DMS79 treated with DMSO at 0.1 percent for 48 hours (cell line): ENCODE measurements at regions not wholly inside any gene's neighbourhood (a gene's known extent, or its start where the extent isn't known, plus 50 kb on each side); places are given as distances from the start of the nearest gene placed in this dataset.
"Not testable (repeated sequence)": the region's sequence is repeated elsewhere in the genome, so short reads cannot be mapped to it uniquely, and the experiment has no call there.

Source experiments
- DNase-seq: peaks from one replicate; lab custom pipeline; 2025; lab: John Stamatoyannopoulos, UW

DNA sequence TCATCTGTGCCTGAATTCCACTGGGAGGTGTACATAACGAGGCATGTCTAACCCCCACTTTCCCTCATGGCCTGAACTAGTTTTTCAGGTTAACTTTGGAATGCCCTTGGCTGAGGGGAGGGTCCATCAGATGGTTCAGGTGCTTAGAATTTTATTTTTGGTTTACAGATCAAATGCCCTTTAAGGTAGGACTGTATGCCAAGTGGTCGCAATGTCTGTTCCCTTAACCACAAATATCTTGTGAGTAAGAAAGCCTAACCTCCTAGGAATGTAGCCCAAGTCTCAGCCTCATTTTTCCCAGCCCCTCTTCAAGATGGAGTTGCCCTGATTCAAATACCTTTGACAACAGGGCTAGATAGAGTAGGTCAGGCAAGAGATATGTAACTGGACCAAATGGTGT is 78.4 kb downstream of the RNASET2 start:
- no peak for DNase-seq

DNA sequence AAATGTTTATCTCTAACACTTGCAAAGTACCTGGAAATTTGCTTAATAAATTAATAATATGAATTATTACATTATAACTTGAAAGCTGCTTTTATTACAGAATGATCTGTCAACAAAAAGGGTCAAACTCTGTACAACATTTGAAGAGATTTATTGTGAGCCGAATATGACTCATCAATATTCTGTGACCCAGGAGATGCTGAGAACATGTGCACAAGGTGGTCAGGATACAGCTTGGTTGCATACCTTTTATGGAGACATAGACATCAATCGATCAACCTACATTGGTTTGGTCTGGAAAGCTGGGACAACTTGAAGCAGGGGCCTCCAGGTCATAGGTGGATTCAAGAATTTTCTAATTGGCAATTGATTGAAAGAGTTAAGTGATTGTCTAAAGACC is 79.0 kb downstream of the RNASET2 start:
- no peak for DNase-seq

DNA sequence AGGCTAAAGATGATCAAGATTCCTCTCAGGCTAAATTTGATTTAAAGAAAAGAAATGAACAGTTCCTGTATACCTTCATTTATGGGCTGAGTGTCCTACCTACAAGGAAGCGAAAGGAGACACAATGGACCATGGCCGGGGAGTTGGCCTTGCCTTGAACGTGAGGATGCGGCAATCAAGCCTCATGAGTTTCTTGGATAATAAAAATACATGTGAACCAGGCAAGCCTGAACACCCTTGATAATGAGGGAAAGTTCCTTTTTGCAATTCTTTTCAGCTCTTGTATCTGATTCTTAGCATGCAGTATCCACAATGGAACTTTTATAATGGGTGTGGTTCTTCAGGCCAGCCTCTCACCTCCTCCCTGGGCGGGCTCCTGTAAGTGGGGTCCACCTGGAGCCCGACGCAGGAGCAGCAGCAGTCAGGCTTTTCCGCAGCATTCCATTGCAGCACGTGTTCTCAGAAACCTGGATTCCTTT is 83.8 kb downstream of the RNASET2 start:
- DNase-seq, result no peak

DNA sequence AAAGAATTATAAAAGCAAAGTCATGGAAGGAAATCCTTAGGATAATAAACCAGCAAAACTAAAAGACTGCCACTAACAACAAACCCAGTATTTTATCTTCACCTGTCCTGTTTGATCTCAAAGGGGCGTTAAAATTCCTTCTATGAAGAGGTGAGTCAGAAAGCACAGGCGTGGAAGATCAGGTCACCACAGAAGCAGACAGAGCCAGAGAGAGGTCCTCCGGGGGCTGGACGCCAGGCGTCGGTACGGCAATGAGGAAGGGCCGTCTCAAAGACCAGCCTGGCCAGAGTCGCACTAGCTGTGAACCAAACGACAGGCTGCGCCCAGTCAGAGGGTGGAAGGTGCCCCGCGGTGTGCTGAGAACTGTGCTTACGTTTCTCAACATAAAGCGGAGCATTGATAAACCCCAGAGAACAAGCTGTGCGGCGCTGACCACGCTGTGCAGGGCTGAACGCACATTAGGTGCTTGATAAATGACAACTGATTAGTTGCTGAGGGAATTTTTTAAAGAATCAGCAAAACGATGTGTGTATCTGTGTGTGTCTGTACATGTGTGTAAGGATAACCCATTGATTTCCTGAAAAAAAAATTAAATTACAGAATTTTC is 85.6 kb downstream of the RNASET2 start:
- no peak for DNase-seq

GRCh38 chr6:166866839-166867637 is 89.3 kb downstream of the RNASET2 start:
- DNase-seq, result peak; percentile 34

DNA sequence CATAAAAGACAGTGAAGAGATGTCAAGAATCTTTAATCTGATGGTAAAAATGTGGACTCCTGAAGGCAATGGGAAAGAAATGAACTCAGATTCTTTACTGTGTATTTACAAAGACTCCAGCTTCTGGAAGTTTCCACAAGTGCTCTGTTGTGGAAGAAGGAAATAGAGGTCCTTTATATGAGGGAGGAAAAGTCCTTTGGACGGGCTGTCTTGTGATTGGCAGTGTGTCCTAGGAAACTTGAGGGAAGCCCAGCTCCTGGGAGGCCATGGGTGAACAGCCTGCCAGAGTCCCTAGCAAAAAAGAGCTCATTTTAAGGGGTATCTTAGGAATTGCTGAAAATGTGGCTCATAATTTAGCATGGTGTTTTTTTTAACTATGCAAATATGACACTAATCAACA is 92.0 kb downstream of the RNASET2 start:
- no peak for DNase-seq

GRCh38 chr6:166862978-166863530 is 93.3 kb downstream of the RNASET2 start:
- no peak for DNase-seq

GRCh38 chr6:166862287-166862977 is 93.9 kb downstream of the RNASET2 start:
- DNase-seq, result peak; percentile 34

DNA sequence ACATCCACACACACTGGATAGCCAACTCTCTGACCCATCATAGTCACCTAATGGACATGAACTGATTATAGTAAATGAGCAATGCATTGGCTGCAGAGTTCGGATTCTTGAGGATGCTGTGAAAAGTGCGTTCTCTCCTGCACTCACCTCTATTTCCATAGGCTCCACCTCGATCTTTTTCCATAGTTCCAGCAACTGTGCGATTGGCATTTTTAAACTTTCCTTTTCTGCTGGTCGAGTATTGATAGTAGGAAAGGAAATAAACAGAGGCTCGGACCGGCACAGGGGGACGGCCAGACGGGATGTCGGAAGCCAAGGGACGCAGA is 94.4 kb downstream of the RNASET2 start:
- no peak for DNase-seq

DNA sequence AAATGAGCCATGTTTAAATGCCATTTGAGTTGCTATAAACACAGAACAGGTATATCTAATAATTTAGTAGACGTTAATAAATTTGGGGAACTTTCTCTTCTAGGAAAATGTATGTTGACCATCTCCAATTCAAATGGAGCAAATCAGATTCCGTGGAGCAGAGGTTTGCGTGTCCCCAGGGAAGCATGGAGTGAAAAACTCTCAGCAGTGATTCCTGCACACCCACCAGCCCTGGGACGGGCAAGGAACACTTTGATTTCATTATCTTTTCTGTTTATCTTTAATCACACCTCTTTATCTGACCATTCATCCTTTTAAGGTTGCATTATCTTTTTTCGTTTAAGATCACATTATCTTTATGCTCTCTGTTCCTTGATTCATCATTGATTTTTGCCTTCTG is 95.0 kb downstream of the RNASET2 start:
- DNase-seq, result no peak

- DNase-seq, result no peak
These were observed 96.0 kb downstream of the RNASET2 start for GRCh38 chr6:166860392-166860791.

DNA sequence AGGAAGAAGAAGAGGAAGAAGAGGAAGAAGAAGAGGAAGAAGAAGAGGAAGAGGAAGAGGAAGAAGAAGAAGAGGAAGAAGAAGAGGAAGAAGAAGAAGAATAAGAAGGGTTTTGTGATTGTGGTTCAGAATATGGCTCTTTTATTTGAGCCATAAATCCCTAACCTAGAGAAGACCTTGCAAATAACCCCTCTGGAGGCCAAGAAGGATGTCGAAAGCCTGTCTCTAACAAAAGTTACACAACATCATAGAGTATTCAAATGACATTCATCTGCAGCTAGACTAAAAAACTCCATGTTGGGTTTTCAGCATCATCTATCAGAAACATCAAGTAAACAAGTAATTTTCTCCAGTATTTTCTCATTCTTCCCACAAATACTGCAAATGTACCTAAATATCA is 100.9 kb downstream of the RNASET2 start:
- DNase-seq, result no peak

GRCh38 chr6:166853371-166854325 is 102.7 kb downstream of the RNASET2 start:
- no peak for DNase-seq

DNA sequence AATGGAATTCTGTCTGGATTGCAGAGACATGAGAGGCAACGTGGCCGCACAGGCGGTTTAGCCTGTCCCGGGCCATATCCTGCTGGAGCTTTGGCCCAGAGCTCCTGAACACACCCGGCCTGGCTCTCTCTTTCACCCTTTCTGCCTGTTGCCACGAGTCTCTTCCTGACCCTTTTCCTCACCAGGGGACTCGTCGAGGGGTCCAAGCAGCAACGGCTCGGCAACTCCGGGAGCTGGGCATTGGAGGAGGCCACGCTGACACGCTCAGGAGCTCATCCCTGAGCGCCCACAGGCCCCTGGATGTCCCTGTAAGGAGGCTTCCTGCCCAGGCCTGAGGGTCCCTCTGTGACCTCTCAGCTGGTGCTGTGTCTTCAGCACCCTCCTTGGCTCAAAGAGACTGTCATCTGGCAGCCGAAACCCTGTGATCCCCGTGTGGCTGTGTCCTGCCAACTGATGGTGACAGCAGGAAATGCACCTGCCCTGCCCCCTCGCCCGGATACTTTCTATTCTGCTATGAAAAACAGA is 103.8 kb downstream of the RNASET2 start:
- no peak for DNase-seq

DNA sequence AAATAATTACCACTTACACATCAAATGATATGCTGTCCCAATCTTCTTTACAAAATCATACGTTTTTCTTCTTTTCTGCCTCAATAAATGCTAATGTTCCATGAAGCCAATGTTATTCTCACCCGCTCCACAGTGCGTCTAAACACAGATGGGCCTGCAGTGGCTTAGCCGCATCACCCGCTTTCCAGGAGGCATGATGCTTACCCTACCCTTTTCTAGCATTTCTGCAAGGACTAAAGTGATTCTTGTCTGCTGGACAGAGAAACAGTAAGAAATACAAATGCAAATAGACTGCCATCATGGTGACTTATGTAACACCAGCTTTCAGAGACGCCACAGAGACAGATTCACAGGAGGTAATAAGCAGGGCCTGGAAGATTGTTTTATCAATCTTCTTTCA is 104.4 kb downstream of the RNASET2 start:
- DNase-seq, result no peak

- no peak for DNase-seq
These were observed 104.9 kb downstream of the RNASET2 start for GRCh38 chr6:166851426-166851825.

DNA sequence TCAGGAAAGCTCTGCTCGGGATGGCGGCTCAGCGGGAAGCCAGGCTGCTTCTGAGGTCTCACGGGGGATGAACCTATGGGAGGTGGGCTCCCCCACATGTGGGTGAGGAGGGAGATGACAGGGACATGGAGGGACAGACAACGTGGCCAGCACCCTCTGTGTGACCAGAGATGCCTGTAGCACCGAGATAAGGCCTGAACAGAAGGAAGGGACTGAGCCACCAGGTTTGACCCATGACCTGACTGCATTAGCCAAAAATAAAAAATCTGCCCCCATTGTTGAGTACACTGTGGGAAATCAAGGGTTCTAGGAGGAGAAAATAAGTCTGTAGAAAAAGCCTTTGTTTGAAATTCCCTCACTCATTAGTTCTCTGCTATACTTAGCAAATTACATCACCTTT is 105.7 kb downstream of the RNASET2 start:
- no peak for DNase-seq

DNA sequence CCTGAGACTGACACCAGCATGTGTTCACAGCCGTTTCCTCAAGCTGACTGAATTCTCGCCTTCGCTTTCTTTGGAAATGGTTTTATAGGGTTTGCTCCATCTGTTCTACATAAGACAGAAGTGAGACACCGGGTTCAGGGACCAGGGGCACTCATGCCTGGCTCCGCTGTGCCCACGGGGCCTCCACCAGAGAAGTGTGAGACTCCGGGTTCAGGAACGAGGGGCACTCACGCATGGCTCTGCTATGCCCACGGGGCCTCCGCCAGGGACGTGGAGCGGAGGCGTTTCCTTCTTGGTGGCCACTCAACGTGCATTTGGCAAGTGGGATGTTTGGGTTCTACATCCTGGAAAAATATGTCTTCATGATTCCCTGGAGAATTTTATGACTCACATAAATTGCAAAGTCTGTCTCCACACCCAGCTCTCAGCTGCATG is 106.6 kb downstream of the RNASET2 start:
- DNase-seq, result no peak

GRCh38 chr6:166848979-166849748 is 107.2 kb downstream of the RNASET2 start:
- DNase-seq, result no peak

DNA sequence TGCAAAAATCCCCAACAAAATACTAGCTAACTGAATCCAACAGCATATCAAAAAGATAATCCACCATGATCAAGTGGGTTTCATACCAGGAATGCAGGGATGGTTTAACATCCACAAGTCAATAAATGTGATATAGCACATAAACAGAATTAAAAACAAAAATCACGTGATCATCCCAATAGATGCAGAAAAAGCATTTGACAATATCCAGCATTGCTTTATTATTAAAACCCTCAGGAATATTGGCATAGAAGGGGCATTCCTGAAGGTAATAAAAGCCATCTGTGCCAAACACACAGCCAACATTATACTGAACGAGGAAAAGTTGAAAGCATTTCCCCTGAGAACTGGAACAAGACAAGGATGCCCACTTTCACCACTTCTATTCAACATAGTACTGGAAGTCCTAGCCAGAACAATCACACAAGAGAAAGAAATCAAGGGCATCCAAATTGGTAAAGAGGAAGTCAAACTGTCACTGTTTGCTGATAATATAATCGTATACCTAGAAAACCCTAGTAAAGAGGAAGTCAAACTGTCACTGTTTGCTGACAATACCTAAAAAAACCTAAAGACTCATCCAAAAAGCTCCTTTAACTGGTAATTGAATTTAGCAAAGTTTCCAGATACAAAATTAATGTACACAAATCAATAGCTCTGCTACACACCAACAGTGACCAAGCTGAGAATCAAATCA is 109.8 kb downstream of the RNASET2 start:
- not testable (repeated sequence) for DNase-seq
